ENCODE measurements at regions not wholly inside any gene's neighbourhood (a gene's known extent, or its start where the extent isn't known, plus 50 kb on each side); places are given as distances from the start of the nearest gene placed in this dataset.
A peak's percentile ranks its signal among the peaks of the same experiment; 100 is the strongest.

DNA sequence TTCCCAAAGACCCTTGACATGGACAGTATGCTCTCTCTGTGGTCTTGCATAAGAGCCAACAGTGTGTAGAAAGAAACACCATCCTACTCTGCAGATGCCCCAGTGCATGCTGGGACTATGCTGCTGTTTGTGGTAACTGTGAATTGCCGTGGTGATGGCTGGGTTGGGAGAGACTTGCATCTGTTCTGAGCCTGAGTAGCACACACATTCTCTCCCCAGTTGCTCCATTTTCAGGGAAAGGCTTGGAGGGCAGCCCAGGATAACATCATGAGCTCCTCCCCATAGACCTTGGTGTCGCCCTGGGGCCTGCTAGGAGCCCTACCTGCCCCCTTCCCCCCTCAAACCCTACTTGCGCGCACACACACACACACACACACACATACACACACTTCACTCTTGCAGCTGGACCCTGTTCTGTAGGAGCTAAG is 120.9 kb upstream of the IPO9 start:
- Histone ChIP-seq H4K20me1 (ENCODE audit: insufficient read depth, low read length) (no peaks in the 10 kb centered on the region), H2AFZ (ENCODE audit: insufficient read depth, low read depth, low read length, poor library complexity, severe bottlenecking) (peak overlapping the region; percentile 26), H3K79me2 (ENCODE audit: insufficient read depth, low read length) (no peaks in the 10 kb centered on the region), H3K27ac (ENCODE audit: low read depth in 1 of 2, low read length in 2 of 2) (no peak overlapping the region), H3K9me3 (replicated peaks in 1 of 2; ENCODE audit: control insufficient read depth in 1 of 2, insufficient read depth in 1 of 2, low read length in 2 of 2) (no peaks in the 10 kb centered on the region), H3K36me3 (replicated peaks in 1 of 2; ENCODE audit: control insufficient read depth in 1 of 2, insufficient read depth in 2 of 2, low read length in 2 of 2) (no peaks in the 10 kb centered on the region), H3K4me3 (replicated peaks in 1 of 3; ENCODE audit: low read depth in 2 of 3, low read length in 3 of 3) (no peak overlapping the region), H3K4me2 (replicated peaks; ENCODE audit: extremely low read depth, low read length, poor library complexity, severe bottlenecking) (no peak overlapping the region), H3K27me3 (ENCODE audit: control insufficient read depth in 2 of 2, insufficient read depth in 2 of 2, low read length in 2 of 2) (no peaks in the 10 kb centered on the region), H3K9ac (ENCODE audit: insufficient read depth, low read length, poor library complexity, severe bottlenecking) (no peak overlapping the region), H3K4me1 (ENCODE audit: control insufficient read depth in 1 of 2, insufficient read depth in 2 of 2, low read length in 2 of 2) (peaks cover 22 to 24% of the 10 kb centered on the region in 2 donors)
- peaks cover 34% of the 10 kb centered on the region for H3K4me1 Mint-ChIP-seq
- TF ChIP-seq, protein P1, sequence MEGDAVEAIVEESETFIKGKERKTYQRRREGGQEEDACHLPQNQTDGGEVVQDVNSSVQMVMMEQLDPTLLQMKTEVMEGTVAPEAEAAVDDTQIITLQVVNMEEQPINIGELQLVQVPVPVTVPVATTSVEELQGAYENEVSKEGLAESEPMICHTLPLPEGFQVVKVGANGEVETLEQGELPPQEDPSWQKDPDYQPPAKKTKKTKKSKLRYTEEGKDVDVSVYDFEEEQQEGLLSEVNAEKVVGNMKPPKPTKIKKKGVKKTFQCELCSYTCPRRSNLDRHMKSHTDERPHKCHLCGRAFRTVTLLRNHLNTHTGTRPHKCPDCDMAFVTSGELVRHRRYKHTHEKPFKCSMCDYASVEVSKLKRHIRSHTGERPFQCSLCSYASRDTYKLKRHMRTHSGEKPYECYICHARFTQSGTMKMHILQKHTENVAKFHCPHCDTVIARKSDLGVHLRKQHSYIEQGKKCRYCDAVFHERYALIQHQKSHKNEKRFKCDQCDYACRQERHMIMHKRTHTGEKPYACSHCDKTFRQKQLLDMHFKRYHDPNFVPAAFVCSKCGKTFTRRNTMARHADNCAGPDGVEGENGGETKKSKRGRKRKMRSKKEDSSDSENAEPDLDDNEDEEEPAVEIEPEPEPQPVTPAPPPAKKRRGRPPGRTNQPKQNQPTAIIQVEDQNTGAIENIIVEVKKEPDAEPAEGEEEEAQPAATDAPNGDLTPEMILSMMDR (IDR thresholded peaks at IDR 0.05): no peak
- H3K27ac Mint-ChIP-seq: peak overlapping the region in 1 of 7 donors; percentile 26
- 89% methylated on average over 1 of the region's 4 CpGs for WGBS (ENCODE audit: insufficient coverage)
- DNase-seq: no peak
- H3K27me3 Mint-ChIP-seq (ENCODE audit: low read depth in 3 of 3): peaks cover 0 to 5% (median 2%) of the 10 kb centered on the region in 3 donors
- H3K9me3 Mint-ChIP-seq: no peaks in the 10 kb centered on the region
- H3K4me3 Mint-ChIP-seq: no peak overlapping the region
- intact Hi-C loops (cut with micrococcal nuclease): loop anchor here in 1 of 2 donors (2.0 to 5.0 kb wide), 3 partner anchors 15 to 85 kb away; no protein-coding TSS in a partner anchor
- peaks cover 0 to under 1% of the 10 kb centered on the region in 2 donors for H3K36me3 Mint-ChIP-seq

DNA sequence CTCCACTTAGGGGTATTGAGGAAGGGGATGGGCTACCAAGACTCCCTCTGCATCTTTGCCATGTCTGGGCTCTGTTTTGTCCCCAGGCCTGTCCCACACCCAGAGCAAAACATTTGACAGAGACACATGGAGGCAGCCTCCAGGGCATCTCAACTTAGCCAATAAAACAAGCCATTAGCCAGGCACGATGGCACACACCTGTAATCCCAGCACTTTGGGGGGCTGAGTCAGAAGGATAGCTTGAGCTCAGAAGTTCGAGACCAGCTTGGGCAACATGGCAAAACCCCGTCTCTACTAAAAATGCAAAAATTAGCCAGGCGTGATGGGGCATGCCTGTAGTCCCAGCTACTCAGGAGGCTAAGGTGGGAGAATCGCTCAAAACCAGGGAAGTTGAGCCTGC is 120.3 kb upstream of the IPO9 start:
- no peaks in the 10 kb centered on the region for H3K36me3 ChIP-seq (replicated peaks in 1 of 2; ENCODE audit: control insufficient read depth in 1 of 2, insufficient read depth in 2 of 2, low read length in 2 of 2)
- no peaks in the 10 kb centered on the region for H4K20me1 ChIP-seq (ENCODE audit: insufficient read depth, low read length)
- Mint-ChIP-seq H3K4me3 (no peak overlapping the region), H3K4me1 (peaks cover 40% of the 10 kb centered on the region), H3K36me3 (peaks cover 0 to 3% of the 10 kb centered on the region in 2 donors), H3K27ac (peak overlapping the region in 1 of 7 donors; percentile 46), H3K9me3 (no peaks in the 10 kb centered on the region), H3K27me3 (ENCODE audit: low read depth in 3 of 3) (peaks cover 0 to 5% (median 2%) of the 10 kb centered on the region in 3 donors)
- peaks cover 28 to 30% of the 10 kb centered on the region in 2 donors for H3K4me1 ChIP-seq (ENCODE audit: control insufficient read depth in 1 of 2, insufficient read depth in 2 of 2, low read length in 2 of 2)
- no peak for DNase-seq
- H3K27ac ChIP-seq (ENCODE audit: low read depth in 1 of 2, low read length in 2 of 2): no peak overlapping the region
- TF ChIP-seq, protein P1 (IDR thresholded peaks at IDR 0.05): no peak
- H3K79me2 ChIP-seq (ENCODE audit: insufficient read depth, low read length): no peaks in the 10 kb centered on the region
- intact Hi-C loops (cut with micrococcal nuclease): loop anchor here (1.0 to 5.0 kb wide), 4 partner anchors 14 to 85 kb away; no protein-coding TSS in a partner anchor
- no peak overlapping the region for H2AFZ ChIP-seq (ENCODE audit: insufficient read depth, low read depth, low read length, poor library complexity, severe bottlenecking)
- no peaks in the 10 kb centered on the region for H3K27me3 ChIP-seq (ENCODE audit: control insufficient read depth in 2 of 2, insufficient read depth in 2 of 2, low read length in 2 of 2)
- H3K9me3 ChIP-seq (replicated peaks in 1 of 2; ENCODE audit: control insufficient read depth in 1 of 2, insufficient read depth in 1 of 2, low read length in 2 of 2): no peaks in the 10 kb centered on the region
- 96% methylated on average over 5 of the region's 5 CpGs for WGBS (ENCODE audit: insufficient coverage)
- no peak overlapping the region for H3K4me2 ChIP-seq (replicated peaks; ENCODE audit: extremely low read depth, low read length, poor library complexity, severe bottlenecking)
- H3K9ac ChIP-seq (ENCODE audit: insufficient read depth, low read length, poor library complexity, severe bottlenecking): no peak overlapping the region
- no peak overlapping the region for H3K4me3 ChIP-seq (replicated peaks in 1 of 3; ENCODE audit: low read depth in 2 of 3, low read length in 3 of 3)

Measured in CD14-positive monocyte (primary cell).